DOHH2 (cell line): ENCODE measurements at regions not wholly inside any gene's neighbourhood (a gene's known extent, or its start where the extent isn't known, plus 50 kb on each side); places are given as distances from the start of the nearest gene placed in this dataset.

Experiments
- H3F3A ChIP-seq: fragments of 200-600 bp; sonication (generic), shearing (Covaris generic); 2 replicates; pipeline ENCODE4 v1.6.0; 2016; ENCODE audit warnings: antibody characterized with exemption, mild to moderate bottlenecking; ENCODE audit not compliant: control insufficient read depth, insufficient read depth
- H3K27ac ChIP-seq: fragments of 200-600 bp; sonication (generic); 2 replicates; pipeline ENCODE4 v1.5.1; 2014; ENCODE audit warnings: low read depth, mild to moderate bottlenecking, low read length, moderate library complexity
- H3K27me3 ChIP-seq: fragments of 200-600 bp; sonication (generic); 2 replicates; pipeline ENCODE4 v1.6.1; 2014; ENCODE audit warnings: mild to moderate bottlenecking, low read length, mixed read lengths; ENCODE audit not compliant: control insufficient read depth
- H3K36me3 ChIP-seq: fragments of 200-600 bp; sonication (generic); 2 replicates; pipeline ENCODE4 v1.6.1; 2014; ENCODE audit warnings: mild to moderate bottlenecking, low read length, moderate library complexity, mixed read lengths; ENCODE audit not compliant: control insufficient read depth
- H3K4me1 ChIP-seq: fragments of 200-600 bp; sonication (generic); 2 replicates; pipeline ENCODE4 v1.6.1; 2014; ENCODE audit warnings: mild to moderate bottlenecking, low read length, mixed read lengths; ENCODE audit not compliant: control insufficient read depth
- H3K4me2 ChIP-seq: fragments of 200-600 bp; sonication (generic); 2 replicates; pipeline ENCODE4 v1.6.0; 2014; ENCODE audit warnings: mild to moderate bottlenecking, low read length, moderate library complexity
- H3K4me3 ChIP-seq: fragments of 200-600 bp; sonication (generic); 2 replicates; pipeline ENCODE4 v1.5.1; 2014; ENCODE audit warnings: mild to moderate bottlenecking, low read length, mixed read lengths
- H3K79me2 ChIP-seq: fragments of 200-600 bp; sonication (generic); 2 replicates; pipeline ENCODE4 v1.6.1; 2014; ENCODE audit warnings: mild to moderate bottlenecking, low read length, mixed read lengths; ENCODE audit not compliant: control insufficient read depth
- H3K9me2 ChIP-seq: fragments of 200-600 bp; sonication (generic); replicated peaks from 2 replicates; pipeline ENCODE4 v1.6.1; 2014; ENCODE audit warnings: mild to moderate bottlenecking, low read length, mixed read lengths; ENCODE audit not compliant: control insufficient read depth
- H3K9me3 ChIP-seq: fragments of 200-600 bp; sonication (generic); 2 replicates; pipeline ENCODE4 v1.6.1; 2014; ENCODE audit warnings: antibody characterized with exemption, low read length, mixed read lengths; ENCODE audit not compliant: control insufficient read depth, insufficient read depth
- H4K20me1 ChIP-seq: fragments of 200-600 bp; sonication (generic); 2 replicates; pipeline ENCODE4 v1.6.0; 2014; ENCODE audit warnings: low read depth, mild to moderate bottlenecking, antibody characterized with exemption, low read length, moderate library complexity; ENCODE audit not compliant: control insufficient read depth, insufficient read depth
- EZH2phosphoT487 ChIP-seq: fragments of 200-600 bp; sonication (generic); IDR thresholded peaks from 2 replicates; pipeline ENCODE4 v1.6.1; 2017; ENCODE audit warnings: borderline replicate concordance, mild to moderate bottlenecking, antibody characterized with exemption, low read length, moderate library complexity, mixed read lengths
- TF ChIP-seq, protein P1 (sequence below): fragments of 200-600 bp; sonication (generic); IDR thresholded peaks from one replicate; pipeline ENCODE4 v1.5.1; 2014; ENCODE audit warnings: antibody characterized with exemption, mild to moderate bottlenecking, low read depth, low read length; ENCODE audit not compliant: poor library complexity, severe bottlenecking

DNA sequence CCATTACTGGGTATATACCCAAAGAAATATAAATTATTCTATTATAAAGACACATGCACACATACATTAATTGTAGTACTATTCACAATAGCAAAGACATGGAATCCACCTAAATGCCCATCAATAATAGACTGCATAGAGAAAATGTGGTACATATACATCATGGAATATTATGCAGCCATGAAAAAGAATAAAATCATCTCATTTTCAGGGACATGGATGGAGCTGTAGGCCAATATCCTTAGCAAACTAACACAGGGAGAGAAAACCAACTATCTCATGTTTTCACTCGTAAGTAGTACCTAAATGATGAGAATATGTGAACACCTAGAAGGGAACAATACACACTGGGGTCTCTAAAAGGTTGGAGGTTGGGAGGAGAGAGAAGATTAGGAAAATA lies 86.0 kb upstream of the GALNTL6 start:
- Histone ChIP-seq H4K20me1 (no peaks in the 10 kb centered on the region), H3K4me3 (no peak overlapping the region), H3K4me2 (no peak overlapping the region), H3F3A (no peaks in the 10 kb centered on the region), H3K9me3 (no peaks in the 10 kb centered on the region; the same call in 1 of the 2 replicates), H3K36me3 (no peaks in the 10 kb centered on the region), H3K4me1 (no peaks in the 10 kb centered on the region), H3K27me3 (no peaks in the 10 kb centered on the region), H3K27ac (no peak overlapping the region), H3K79me2 (no peaks in the 10 kb centered on the region), H3K9me2 (no peaks in the 10 kb centered on the region)
- TF ChIP-seq, protein P1, sequence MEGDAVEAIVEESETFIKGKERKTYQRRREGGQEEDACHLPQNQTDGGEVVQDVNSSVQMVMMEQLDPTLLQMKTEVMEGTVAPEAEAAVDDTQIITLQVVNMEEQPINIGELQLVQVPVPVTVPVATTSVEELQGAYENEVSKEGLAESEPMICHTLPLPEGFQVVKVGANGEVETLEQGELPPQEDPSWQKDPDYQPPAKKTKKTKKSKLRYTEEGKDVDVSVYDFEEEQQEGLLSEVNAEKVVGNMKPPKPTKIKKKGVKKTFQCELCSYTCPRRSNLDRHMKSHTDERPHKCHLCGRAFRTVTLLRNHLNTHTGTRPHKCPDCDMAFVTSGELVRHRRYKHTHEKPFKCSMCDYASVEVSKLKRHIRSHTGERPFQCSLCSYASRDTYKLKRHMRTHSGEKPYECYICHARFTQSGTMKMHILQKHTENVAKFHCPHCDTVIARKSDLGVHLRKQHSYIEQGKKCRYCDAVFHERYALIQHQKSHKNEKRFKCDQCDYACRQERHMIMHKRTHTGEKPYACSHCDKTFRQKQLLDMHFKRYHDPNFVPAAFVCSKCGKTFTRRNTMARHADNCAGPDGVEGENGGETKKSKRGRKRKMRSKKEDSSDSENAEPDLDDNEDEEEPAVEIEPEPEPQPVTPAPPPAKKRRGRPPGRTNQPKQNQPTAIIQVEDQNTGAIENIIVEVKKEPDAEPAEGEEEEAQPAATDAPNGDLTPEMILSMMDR = no peak
- no peak for TF ChIP-seq EZH2phosphoT487

DNA sequence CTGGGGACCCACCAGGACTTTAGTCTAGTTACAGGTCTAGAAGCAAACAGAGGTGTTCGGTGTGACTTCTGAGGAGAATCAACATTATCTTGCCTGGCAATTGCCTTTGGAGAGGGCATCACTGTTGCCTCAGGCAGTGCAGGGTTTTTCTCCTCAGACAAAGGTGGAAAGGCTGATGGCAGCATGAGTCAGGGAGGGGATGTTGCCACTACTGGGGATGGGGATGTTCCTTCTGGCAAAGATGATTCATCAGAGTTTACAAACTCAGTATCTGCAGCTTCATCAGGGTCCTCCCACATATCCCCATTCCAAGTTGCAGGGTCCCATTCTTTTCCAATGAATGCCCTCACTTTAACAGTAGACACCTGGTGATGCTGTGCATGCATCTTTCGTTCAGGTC lies 91.3 kb upstream of the GALNTL6 start:
- TF ChIP-seq, protein P1 = no peak
- TF ChIP-seq EZH2phosphoT487 = no peak

DNA sequence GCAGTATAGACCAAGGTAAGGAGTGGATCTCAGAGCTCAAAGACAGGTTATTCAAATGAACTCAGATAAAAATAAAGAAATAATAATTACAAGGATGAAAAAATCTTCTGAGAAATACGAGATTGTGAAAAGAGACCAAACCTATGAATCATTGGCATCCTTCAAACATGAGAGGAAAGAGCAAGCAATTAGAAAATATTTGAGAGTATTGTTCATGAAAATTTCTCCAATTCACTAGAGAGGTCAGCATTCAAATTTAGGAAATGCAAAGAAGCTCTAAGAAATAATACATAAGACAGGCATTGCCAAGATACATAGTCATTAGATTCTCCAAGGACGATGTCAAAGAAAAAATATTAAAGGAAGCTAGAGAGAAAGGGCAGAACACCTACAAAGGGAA lies 93.5 kb upstream of the GALNTL6 start:
- no peak overlapping the region for H3K4me2 ChIP-seq
- TF ChIP-seq EZH2phosphoT487 = no peak
- TF ChIP-seq, protein P1 = no peak
- H3K27ac ChIP-seq = no peak overlapping the region
- H3F3A ChIP-seq = no peaks in the 10 kb centered on the region
- peaks cover 14% of the 10 kb centered on the region for H3K9me3 ChIP-seq
- no peaks in the 10 kb centered on the region for H3K79me2 ChIP-seq
- no peaks in the 10 kb centered on the region for H3K9me2 ChIP-seq
- H3K36me3 ChIP-seq = no peaks in the 10 kb centered on the region
- H4K20me1 ChIP-seq = no peaks in the 10 kb centered on the region
- no peak overlapping the region for H3K4me3 ChIP-seq
- H3K4me1 ChIP-seq = no peaks in the 10 kb centered on the region
- no peaks in the 10 kb centered on the region for H3K27me3 ChIP-seq

More for the DNA sequence above, 91.3 kb upstream of the GALNTL6 start:
- no peak overlapping the region for H3K4me3 ChIP-seq
- H3K4me1 ChIP-seq = no peaks in the 10 kb centered on the region
- H3K9me3 ChIP-seq = no peaks in the 10 kb centered on the region; the same call in 1 of the 2 replicates
- H3K36me3 ChIP-seq = no peaks in the 10 kb centered on the region
- H3K27me3 ChIP-seq = no peaks in the 10 kb centered on the region
- H3F3A ChIP-seq = no peaks in the 10 kb centered on the region
- no peak overlapping the region for H3K27ac ChIP-seq
- no peaks in the 10 kb centered on the region for H3K9me2 ChIP-seq
- H4K20me1 ChIP-seq = no peaks in the 10 kb centered on the region
- H3K79me2 ChIP-seq = no peaks in the 10 kb centered on the region
- no peak overlapping the region for H3K4me2 ChIP-seq

DNA sequence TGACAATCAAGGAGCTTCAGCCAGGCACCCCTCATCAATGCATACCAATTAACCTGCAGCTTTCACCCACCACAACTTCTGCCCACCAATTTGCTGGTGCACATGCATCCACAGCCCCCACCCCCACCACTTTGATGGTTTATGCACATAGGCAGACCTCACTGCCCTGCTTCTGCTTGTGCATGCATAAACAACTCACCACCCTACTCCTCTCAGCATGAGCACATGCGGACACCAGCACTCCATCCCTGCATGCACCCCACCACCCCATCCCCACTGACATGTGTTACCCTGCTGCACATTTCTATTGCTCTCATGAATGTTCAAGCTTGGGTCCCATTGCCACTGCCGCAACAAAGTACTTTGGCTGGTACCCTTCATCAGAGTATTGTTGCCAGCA lies 94.5 kb upstream of the GALNTL6 start:
- Histone ChIP-seq H4K20me1 (no peaks in the 10 kb centered on the region), H3K27ac (no peak overlapping the region), H3K36me3 (no peaks in the 10 kb centered on the region), H3K4me2 (no peak overlapping the region), H3K9me3 (peaks cover 14% of the 10 kb centered on the region), H3K4me3 (no peak overlapping the region), H3F3A (no peaks in the 10 kb centered on the region), H3K79me2 (no peaks in the 10 kb centered on the region), H3K9me2 (no peaks in the 10 kb centered on the region), H3K27me3 (no peaks in the 10 kb centered on the region), H3K4me1 (no peaks in the 10 kb centered on the region)
- TF ChIP-seq, protein P1 = no peak
- no peak for TF ChIP-seq EZH2phosphoT487
